Aorta (tissue), 5 donors: ENCODE measurements at regions not wholly inside any gene's neighbourhood (a gene's known extent, or its start where the extent isn't known, plus 50 kb on each side); places are given as distances from the start of the nearest gene placed in this dataset.
"Not testable (repeated sequence)": the region's sequence is repeated elsewhere in the genome, so short reads cannot be mapped to it uniquely, and the experiment has no call there.

Experiments
- ATAC-seq: fragments of 200-7000 bp; cut with Tn5 transposase; one replicate; pipeline ENCODE4 v1.9.1; 2022; ENCODE audit warnings: moderate library complexity; ENCODE audit not compliant: low FRiP score
- DNase-seq, 2 donors: peaks; one replicate each; pipeline ENCODE4 v3.0.0-alpha.2; 2020
- H3K27ac ChIP-seq, 2 donors: one replicate each; pipeline ENCODE4 v1.5.1; 2013; ENCODE audit warnings: low read length in 2 of 2, mild to moderate bottlenecking in 2 of 2, moderate library complexity in 2 of 2, control low read depth in 1 of 2, inconsistent platforms in 1 of 2, low read depth in 1 of 2
- H3K27me3 ChIP-seq, 2 donors: one replicate each; pipeline ENCODE4 v1.6.1; 2013; ENCODE audit warnings: control low read depth in 1 of 2, low read length in 1 of 2, mild to moderate bottlenecking in 1 of 2, moderate library complexity in 1 of 2; ENCODE audit not compliant: insufficient read depth in 2 of 2, control insufficient read depth in 1 of 2
- H3K36me3 ChIP-seq, 2 donors: one replicate each; pipeline ENCODE4 v1.6.1; 2013; ENCODE audit warnings: control low read depth in 1 of 2, low read length in 1 of 2, mild to moderate bottlenecking in 1 of 2; ENCODE audit not compliant: insufficient read depth in 2 of 2, control insufficient read depth in 1 of 2
- H3K4me1 ChIP-seq, 2 donors: one replicate each; pipeline ENCODE4 v1.6.1; 2013; ENCODE audit warnings: low read length in 2 of 2, control low read depth in 1 of 2, mild to moderate bottlenecking in 1 of 2, moderate library complexity in 1 of 2; ENCODE audit not compliant: insufficient read depth in 2 of 2, control insufficient read depth in 1 of 2
- H3K4me3 ChIP-seq, 2 donors: one replicate each; pipeline ENCODE4 v1.5.1; 2013; ENCODE audit warnings: low read length in 2 of 2, control low read depth in 1 of 2, mild to moderate bottlenecking in 1 of 2
- H3K9me3 ChIP-seq: one replicate; pipeline ENCODE4 v1.6.1; 2013; ENCODE audit warnings: mild to moderate bottlenecking, low read length; ENCODE audit not compliant: control insufficient read depth
- WGBS, 2 donors: extraction: QIAGEN DNeasy Blood & Tissue Kit; methylation state at CpG; one replicate each; pipeline ENCODE4 v1.1.7; 2013; 5-methylcytosine and 5-hydroxymethylcytosine counted together
- intact Hi-C, 2 donors: fragments of 100-400 bp; cut with DNase I; formaldehyde crosslinking; loops; one replicate each; pipeline versions ENCODE4 v1.14.2 to v1.15.0; 2022
- donor health status: healthy with polysubstance abuse.
- donor health status: Bipolar disorder and iron deficiency.
- donor health status: DM: no; HTN: no; CAD: no.
- donor health status: DM: no; HTN: no; CAD: no.
- donor health status: DM: yes; HTN: yes; CAD: no.

DNA sequence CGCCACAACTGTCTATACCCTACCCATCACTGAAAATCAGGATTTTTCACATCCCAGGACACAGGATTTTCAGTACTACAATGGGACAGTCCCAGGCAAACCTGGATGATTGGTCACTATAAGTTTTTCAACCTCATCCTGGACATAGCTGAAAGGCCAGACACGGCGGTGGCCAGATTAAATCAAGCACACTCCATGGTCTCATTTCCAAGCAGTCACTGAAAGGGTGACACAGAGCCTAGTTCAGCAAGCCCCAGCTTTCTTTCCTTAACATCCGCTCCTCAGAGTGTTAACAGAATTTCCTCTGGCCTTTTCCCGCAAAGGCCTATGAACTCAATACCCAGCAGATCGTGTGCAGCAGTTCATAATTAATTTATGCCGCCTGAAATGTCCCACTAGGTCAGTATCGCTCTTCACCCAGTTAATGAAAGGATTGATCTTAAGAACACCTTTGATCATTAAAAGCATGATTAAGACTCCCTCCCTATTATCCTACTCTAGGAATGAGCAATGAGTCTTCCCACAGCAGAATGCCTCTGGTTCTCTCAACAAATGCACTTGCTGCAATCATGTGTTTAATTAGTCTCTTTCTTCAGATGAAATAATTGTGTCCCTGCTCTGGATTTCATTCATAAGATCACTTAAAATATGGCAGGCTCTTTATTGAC lies 104.0 kb upstream of the NANOS1 start:
- Histone ChIP-seq H3K27me3 (no peaks in the 10 kb centered on the region), H3K4me1 (no peaks in the 10 kb centered on the region), H3K4me3 (no peak overlapping the region), H3K36me3 (no peaks in the 10 kb centered on the region), H3K27ac (no peak overlapping the region), H3K9me3 (no peaks in the 10 kb centered on the region)
- ATAC-seq, result no peak
- WGBS, 2 donors, result 85 to 91% methylated on average over 8 of the region's 8 CpGs
- intact Hi-C loops, result no loop called here
- no peak for DNase-seq

DNA sequence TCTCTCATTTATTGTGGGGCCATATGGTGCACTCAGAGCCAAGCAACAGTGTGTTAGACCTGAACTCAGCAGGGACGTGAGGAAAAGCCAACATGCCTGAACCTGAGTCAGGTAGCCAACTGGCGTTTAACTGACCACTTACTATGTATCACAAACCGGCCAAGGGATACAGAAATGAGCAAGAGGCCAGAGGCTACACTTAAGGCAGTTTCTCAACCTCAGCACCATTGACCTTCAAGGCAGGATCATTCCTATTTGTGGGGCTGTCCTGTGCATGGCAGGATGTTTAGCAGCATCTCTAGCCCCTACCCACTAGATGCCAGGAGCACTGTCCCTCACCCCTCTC lies 103.5 kb upstream of the NANOS1 start:
- intact Hi-C loops, result no loop called here
- ATAC-seq (no peak), DNase-seq (no peak)
- H3K27ac ChIP-seq, result no peak overlapping the region
- no peaks in the 10 kb centered on the region for H3K27me3 ChIP-seq
- H3K9me3 ChIP-seq, result no peaks in the 10 kb centered on the region
- H3K4me3 ChIP-seq, result no peak overlapping the region
- 81 to 84% methylated on average over 3 of the region's 3 CpGs for WGBS, 2 donors
- H3K36me3 ChIP-seq, result no peaks in the 10 kb centered on the region
- no peaks in the 10 kb centered on the region for H3K4me1 ChIP-seq

DNA sequence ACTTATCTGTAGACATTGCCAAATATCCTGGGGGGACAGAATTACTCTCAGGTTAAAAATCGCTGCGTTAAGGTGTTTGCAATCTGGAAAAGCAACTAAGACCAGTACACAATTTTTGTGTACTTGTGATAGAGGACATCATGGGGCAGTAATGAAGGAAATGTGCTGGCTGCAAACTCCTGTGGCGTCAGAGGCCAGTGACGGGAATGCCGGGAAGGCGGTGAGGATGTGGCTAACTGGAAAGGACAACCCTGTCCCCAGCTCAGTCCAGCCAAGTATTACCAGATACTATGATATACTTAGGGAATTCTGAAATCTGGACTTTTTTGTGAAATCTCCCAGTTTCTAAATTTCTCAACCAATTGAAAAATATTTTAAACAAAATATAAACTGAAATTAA lies 103.1 kb upstream of the NANOS1 start:
- H3K27ac ChIP-seq, result no peak overlapping the region
- DNase-seq (no peak), ATAC-seq (no peak)
- H3K4me1 ChIP-seq, result no peaks in the 10 kb centered on the region
- H3K4me3 ChIP-seq, result no peak overlapping the region
- H3K9me3 ChIP-seq, result no peaks in the 10 kb centered on the region
- WGBS, 2 donors, result 80 to 93% methylated on average over 6 of the region's 6 CpGs
- no peaks in the 10 kb centered on the region for H3K36me3 ChIP-seq
- intact Hi-C loops, result no loop called here
- H3K27me3 ChIP-seq, result no peaks in the 10 kb centered on the region

DNA sequence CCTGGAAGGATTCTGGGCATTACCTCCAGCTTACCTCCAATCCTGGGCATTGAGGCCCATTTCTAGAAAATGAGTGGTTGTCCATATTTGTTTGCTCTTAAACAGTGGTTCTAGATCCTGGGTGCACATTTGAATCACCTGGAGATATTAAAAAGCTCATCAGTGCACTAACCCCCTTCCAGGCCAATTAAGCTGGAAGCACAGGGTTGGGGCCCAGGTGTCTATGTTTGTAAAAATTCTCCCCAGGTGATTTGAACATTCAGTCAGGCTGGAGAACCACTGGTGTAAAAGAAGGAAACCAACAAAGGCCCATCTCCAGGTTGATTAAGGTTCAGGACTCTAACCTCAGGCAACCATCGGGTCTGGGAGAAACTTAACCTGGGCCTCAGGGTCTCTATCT lies 102.6 kb upstream of the NANOS1 start:
- Histone ChIP-seq H3K4me1 (no peaks in the 10 kb centered on the region), H3K9me3 (peaks cover 2% of the 10 kb centered on the region), H3K4me3 (no peak overlapping the region), H3K36me3 (no peaks in the 10 kb centered on the region), H3K27me3 (no peaks in the 10 kb centered on the region), H3K27ac (no peak overlapping the region)
- WGBS, 2 donors, result 96 to 97% methylated on average over 1 of the region's 1 CpG
- ATAC-seq, result no peak
- intact Hi-C loops, result no loop called here
- DNase-seq, result no peak

GRCh38 chr10:118927321-118927720 lies 102.2 kb upstream of the NANOS1 start:
- no peak overlapping the region for H3K4me3 ChIP-seq
- H3K36me3 ChIP-seq, result no peaks in the 10 kb centered on the region
- H3K4me1 ChIP-seq, result no peaks in the 10 kb centered on the region
- peaks cover 0 to 2% of the 10 kb centered on the region in 2 donors for H3K27me3 ChIP-seq
- ATAC-seq, result no peak
- H3K27ac ChIP-seq, result no peak overlapping the region
- no peak for DNase-seq
- intact Hi-C loops, result no loop called here
- WGBS, 2 donors, result 88% methylated on average over 3 of the region's 3 CpGs
- peaks cover 2% of the 10 kb centered on the region for H3K9me3 ChIP-seq

DNA sequence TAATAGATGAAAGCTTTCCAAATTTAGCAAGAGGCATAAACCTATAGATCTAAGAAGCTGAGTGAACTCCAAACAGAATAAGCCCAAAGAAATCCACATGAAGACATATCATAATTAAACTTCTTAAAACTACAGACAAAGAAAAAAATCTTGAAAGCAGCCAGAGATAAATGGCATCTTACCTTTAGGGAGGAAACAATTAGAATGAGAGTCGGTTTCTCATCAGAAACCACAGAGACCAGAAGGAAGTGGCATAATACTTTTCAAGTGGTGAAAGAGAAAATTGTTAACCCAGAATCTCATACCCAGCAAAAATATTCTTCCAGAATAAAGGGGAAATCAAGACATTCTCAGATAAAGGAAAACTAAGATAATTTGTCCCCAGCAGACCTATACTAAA lies 98.9 kb upstream of the NANOS1 start:
- H3K4me3 ChIP-seq, result no peak overlapping the region
- intact Hi-C loops, result no loop called here
- ATAC-seq (no peak), DNase-seq (no peak)
- H3K9me3 ChIP-seq, result peaks cover 2% of the 10 kb centered on the region
- H3K27me3 ChIP-seq, result peaks cover 0 to 2% of the 10 kb centered on the region in 2 donors
- no peak overlapping the region for H3K27ac ChIP-seq
- WGBS, 2 donors, result 76% methylated on average over 1 of the region's 1 CpG
- H3K36me3 ChIP-seq, result no peaks in the 10 kb centered on the region
- no peaks in the 10 kb centered on the region for H3K4me1 ChIP-seq

GRCh38 chr10:118931436-118931835 lies 98.1 kb upstream of the NANOS1 start:
- no peaks in the 10 kb centered on the region for H3K36me3 ChIP-seq
- DNase-seq (no peak), ATAC-seq (no peak)
- H3K4me3 ChIP-seq, result no peak overlapping the region
- WGBS, 2 donors, result 80 to 84% methylated on average over 1 of the region's 1 CpG
- peaks cover 0 to 2% of the 10 kb centered on the region in 2 donors for H3K27me3 ChIP-seq
- H3K27ac ChIP-seq, result no peak overlapping the region
- H3K4me1 ChIP-seq, result no peaks in the 10 kb centered on the region
- intact Hi-C loops, result no loop called here
- H3K9me3 ChIP-seq, result peaks cover 2% of the 10 kb centered on the region

DNA sequence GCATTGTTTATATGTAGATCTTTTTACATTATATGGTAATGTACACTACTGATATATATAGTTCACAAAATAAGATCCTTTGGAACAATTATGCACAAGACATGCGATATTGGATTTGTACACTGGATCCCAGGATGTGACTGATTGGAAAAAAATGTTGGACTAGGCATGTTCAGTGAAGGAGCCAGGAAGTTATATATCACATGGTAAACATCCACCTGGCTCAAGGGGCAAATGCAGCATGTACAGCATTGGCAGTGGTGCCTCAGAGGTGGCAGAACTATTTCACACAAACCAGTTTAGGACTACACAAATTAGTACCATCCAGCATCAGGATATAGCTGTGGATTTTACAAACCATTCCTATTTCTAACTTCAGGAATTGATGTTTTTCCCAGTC lies 97.4 kb upstream of the NANOS1 start:
- H3K27me3 ChIP-seq, DNase-seq, ATAC-seq, H3K27ac ChIP-seq, H3K4me3 ChIP-seq, H3K36me3 ChIP-seq, H3K4me1 ChIP-seq, intact Hi-C loops, H3K9me3 ChIP-seq: not testable (repeated sequence)
- WGBS, 2 donors, result 98 to 99% methylated on average over 1 of the region's 1 CpG

- Histone ChIP-seq H3K27ac (no peak overlapping the region), H3K4me3 (no peak overlapping the region), H3K36me3 (no peaks in the 10 kb centered on the region), H3K27me3 (no peaks in the 10 kb centered on the region), H3K4me1 (no peaks in the 10 kb centered on the region), H3K9me3 (no peaks in the 10 kb centered on the region)
- no peak for DNase-seq
- 93 to 96% methylated on average over 3 of the region's 3 CpGs for WGBS, 2 donors
- intact Hi-C loops, result no loop called here
- ATAC-seq, result no peak
These were observed 92.3 kb upstream of the NANOS1 start for GRCh38 chr10:118937226-118937625.
